22Rv1 (cell line): ENCODE measurements at regions not wholly inside any gene's neighbourhood (a gene's known extent, or its start where the extent isn't known, plus 50 kb on each side); places are given as distances from the start of the nearest gene placed in this dataset.

ENCODE experiments used
- CTCF ChIP-seq: fragments of 450-650 bp; IDR thresholded peaks from 2 replicates; pipeline ENCODE4 v1.5.1; 2017; ENCODE audit warnings: mild to moderate bottlenecking
- ZFX ChIP-seq: fragments of 450-650 bp; IDR thresholded peaks from 2 replicates; pipeline ENCODE4 v1.6.1; 2017; ENCODE audit warnings: antibody characterized with exemption, borderline replicate concordance

GRCh38 chr12:114993165-114993564, 309.2 kb upstream of the TBX3 start:
- TF ChIP-seq CTCF: no peak
- no peak for TF ChIP-seq ZFX
